ENCODE measurements at regions not wholly inside any gene's neighbourhood (a gene's known extent, or its start where the extent isn't known, plus 50 kb on each side); places are given as distances from the start of the nearest gene placed in this dataset.
A peak's percentile ranks its signal among the peaks of the same experiment; 100 is the strongest.
"Not testable (repeated sequence)": the region's sequence is repeated elsewhere in the genome, so short reads cannot be mapped to it uniquely, and the experiment has no call there.

DNA sequence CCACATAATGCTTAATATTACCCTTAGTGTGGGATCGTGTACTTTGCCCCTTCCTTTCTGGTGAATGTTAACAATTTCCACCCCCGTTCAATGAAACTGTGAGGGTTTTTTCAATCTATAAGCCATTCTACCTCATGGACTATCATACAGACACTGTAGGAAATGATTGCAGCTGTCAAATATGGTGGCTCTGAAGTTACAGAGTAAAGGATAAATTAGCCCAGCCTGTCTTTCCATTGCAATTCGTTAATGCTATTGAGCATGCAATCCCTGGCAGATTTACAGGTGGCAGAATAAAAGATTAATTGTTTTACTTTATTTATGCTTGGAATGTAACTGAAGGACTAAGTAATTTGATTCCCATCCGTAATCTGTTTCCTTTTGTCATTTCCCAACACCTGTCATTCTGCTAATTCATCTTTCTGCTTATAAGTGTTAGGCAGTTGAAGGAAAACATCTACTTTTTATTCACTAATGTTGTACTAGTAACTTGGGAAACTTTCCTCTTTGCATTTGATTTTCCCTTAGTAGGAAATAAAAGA lies 1211.6 kb upstream of the LRRN3 start:
- Histone ChIP-seq H3K9me3 (no peaks in the 10 kb centered on the region), H3K27me3 (no peaks in the 10 kb centered on the region), H3K4me1 (no peaks in the 10 kb centered on the region), H3K4me3 (no peak overlapping the region), H3K27ac (no peak overlapping the region), H3K36me3 (no peaks in the 10 kb centered on the region)
- DNase-seq, result no peak
- TF ChIP-seq, protein P1, sequence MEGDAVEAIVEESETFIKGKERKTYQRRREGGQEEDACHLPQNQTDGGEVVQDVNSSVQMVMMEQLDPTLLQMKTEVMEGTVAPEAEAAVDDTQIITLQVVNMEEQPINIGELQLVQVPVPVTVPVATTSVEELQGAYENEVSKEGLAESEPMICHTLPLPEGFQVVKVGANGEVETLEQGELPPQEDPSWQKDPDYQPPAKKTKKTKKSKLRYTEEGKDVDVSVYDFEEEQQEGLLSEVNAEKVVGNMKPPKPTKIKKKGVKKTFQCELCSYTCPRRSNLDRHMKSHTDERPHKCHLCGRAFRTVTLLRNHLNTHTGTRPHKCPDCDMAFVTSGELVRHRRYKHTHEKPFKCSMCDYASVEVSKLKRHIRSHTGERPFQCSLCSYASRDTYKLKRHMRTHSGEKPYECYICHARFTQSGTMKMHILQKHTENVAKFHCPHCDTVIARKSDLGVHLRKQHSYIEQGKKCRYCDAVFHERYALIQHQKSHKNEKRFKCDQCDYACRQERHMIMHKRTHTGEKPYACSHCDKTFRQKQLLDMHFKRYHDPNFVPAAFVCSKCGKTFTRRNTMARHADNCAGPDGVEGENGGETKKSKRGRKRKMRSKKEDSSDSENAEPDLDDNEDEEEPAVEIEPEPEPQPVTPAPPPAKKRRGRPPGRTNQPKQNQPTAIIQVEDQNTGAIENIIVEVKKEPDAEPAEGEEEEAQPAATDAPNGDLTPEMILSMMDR (IDR thresholded peaks at IDR 0.05), result no peak
- intact Hi-C loops (cut with DNase I; ENCODE audit: low total_unique reads), result no loop called here

DNA sequence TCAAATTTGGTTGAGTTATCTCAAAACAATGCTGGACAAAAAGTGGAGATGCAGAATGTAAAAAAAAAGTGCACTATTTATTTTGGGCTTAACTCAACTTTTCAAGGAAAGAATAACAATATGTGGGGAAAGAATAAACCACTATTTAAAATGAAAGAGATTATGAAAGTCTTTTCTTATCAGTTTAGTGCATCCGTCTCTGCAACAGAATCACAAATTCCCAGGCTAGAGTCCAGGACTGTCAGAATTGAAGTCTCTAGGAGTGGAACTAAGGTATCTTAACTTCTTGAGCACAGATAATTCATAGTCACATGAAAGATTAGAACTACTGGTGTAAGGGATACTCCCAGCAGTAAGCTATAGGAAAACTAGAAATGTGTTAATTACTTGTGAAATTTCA lies 1200.3 kb upstream of the LRRN3 start:
- Histone ChIP-seq H3K4me3 (no peak overlapping the region), H3K27ac (no peak overlapping the region), H3K4me1 (peaks cover 0 to 7% (median 0%) of the 10 kb centered on the region in 4 donors), H3K27me3 (no peaks in the 10 kb centered on the region), H3K36me3 (no peaks in the 10 kb centered on the region), H3K9me3 (no peaks in the 10 kb centered on the region)
- TF ChIP-seq, protein P1 (IDR thresholded peaks at IDR 0.05), result no peak
- DNase-seq, result no peak
- intact Hi-C loops (cut with DNase I; ENCODE audit: low total_unique reads), result no loop called here

DNA sequence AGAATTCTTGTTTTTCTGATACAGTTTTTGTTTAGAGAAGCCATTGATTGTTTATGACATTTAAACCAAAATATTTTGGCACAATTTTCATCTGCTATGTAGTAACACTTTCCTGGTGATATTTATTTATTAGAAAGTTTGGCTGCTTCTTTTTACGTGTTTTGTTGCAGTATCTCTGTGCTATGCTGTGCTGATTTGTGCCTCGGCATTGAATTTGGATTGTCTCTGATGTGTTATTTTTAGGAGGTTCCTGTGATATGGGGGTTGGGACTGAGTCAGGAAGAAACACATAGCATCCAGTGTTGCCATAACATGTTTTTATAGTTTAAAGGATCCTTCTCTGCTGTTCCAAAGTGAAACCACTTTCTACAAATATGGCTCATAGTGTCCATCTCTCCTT lies 1197.7 kb upstream of the LRRN3 start:
- Histone ChIP-seq H3K27me3 (no peaks in the 10 kb centered on the region), H3K4me1 (peaks cover 0 to 7% (median 0%) of the 10 kb centered on the region in 4 donors), H3K9me3 (no peaks in the 10 kb centered on the region), H3K4me3 (peak overlapping the region; percentile 7 to 13), H3K36me3 (no peaks in the 10 kb centered on the region), H3K27ac (no peak overlapping the region)
- TF ChIP-seq, protein P1 (IDR thresholded peaks at IDR 0.05), result no peak
- DNase-seq, result no peak
- intact Hi-C loops (cut with DNase I; ENCODE audit: low total_unique reads), result no loop called here

DNA sequence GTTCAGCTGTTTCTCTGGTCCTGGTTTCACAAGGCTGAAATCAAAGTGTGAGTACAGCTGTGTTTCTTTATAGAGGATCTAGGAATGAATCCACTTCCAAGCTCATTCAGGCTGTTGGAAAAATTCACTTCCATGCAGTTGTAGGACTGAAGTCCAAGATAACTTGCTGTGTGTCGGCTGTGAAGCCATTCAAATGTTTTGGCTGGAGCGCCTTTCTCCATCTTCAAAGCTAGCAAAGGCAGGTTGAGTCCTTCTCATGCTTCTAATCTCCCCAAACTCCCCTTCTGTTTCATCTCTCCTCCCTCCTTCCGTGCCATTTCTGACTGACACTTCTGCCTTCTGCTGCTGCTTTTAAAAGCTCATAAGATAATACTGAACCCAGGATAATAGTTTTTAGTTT lies 1195.4 kb upstream of the LRRN3 start:
- Histone ChIP-seq H3K27ac (no peak overlapping the region), H3K36me3 (no peaks in the 10 kb centered on the region), H3K27me3 (no peaks in the 10 kb centered on the region), H3K4me3 (no peak overlapping the region), H3K4me1 (peaks cover 0 to 7% (median 0%) of the 10 kb centered on the region in 4 donors), H3K9me3 (no peaks in the 10 kb centered on the region)
- intact Hi-C loops (cut with DNase I; ENCODE audit: low total_unique reads), result no loop called here
- TF ChIP-seq, protein P1 (IDR thresholded peaks at IDR 0.05), result no peak
- DNase-seq, result no peak

DNA sequence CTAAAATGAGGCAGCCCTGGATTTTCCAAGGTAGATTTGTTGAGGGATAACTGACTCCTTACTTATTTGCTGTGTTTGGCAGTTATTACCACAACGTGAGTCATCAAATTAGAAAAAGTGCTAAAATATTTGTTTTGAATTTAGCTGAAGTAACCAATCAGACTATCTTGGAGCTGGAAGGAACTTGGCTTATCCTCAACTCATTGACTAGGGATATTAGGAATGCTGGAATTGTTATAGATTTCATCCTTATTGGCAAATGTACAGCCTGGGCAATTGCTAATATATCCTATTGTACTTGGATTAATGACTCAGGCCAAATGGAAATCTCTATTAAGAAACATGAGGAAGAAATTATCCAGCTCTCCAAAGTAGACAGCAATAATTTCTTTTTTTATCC lies 1189.0 kb upstream of the LRRN3 start:
- Histone ChIP-seq H3K36me3 (no peaks in the 10 kb centered on the region), H3K27ac (no peak overlapping the region), H3K4me1 (no peaks in the 10 kb centered on the region), H3K9me3 (no peaks in the 10 kb centered on the region), H3K27me3 (no peaks in the 10 kb centered on the region), H3K4me3 (no peak overlapping the region)
- TF ChIP-seq, protein P1 (IDR thresholded peaks at IDR 0.05), result no peak
- no peak for DNase-seq
- intact Hi-C loops (cut with DNase I; ENCODE audit: low total_unique reads), result no loop called here

DNA sequence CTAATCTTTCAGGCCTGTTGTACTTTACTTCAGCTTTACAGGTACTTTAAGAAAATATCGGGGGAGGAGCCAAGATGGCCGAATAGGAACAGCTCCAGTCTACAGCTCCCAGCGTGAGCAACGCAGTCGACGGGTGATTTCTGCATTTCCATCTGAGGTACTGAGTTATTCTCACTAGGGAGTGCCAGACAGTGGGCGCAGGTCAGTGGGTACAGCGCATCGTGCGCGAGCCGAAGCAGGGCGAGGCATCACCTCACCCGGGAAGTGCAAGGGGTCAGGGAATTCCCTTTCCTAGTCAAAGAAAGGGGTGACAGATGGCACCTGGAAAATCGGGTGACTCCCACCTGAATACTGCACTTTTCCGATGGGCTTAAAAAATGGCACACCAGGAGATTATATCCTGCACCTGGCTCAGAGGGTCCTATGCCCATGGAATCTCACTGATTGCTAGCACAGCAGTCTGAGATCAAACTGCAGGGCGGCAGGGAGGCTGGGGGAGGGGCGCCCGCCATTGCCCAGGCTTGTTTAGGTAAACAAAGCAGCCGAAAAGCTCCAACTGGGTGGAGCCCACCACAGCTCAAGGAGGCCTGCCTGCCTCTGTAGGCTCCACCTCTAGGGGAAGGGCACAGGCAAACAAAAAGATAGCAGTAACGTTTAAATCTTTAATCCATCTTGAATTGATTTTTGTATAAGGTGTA lies 1185.4 kb upstream of the LRRN3 start:
- H3K4me1 ChIP-seq; H3K36me3 ChIP-seq; H3K4me3 ChIP-seq; intact Hi-C loops (cut with DNase I; ENCODE audit: low total_unique reads); DNase-seq; H3K9me3 ChIP-seq; H3K27ac ChIP-seq; H3K27me3 ChIP-seq: not testable (repeated sequence)

All from tibial artery (tissue), 4 donors.